Type B pancreatic cell (in vitro differentiated cells): ENCODE measurements at regions not wholly inside any gene's neighbourhood (a gene's known extent, or its start where the extent isn't known, plus 50 kb on each side); places are given as distances from the start of the nearest gene placed in this dataset.
"Not testable (repeated sequence)": the region's sequence is repeated elsewhere in the genome, so short reads cannot be mapped to it uniquely, and the experiment has no call there.

ENCODE experiments used
- DNase-seq: peaks from one replicate; pipeline ENCODE4 v3.0.0; 2021; ENCODE audit warnings: mixed read lengths; ENCODE audit not compliant: unreplicated experiment; ENCODE audit errors: extremely low spot score
- H3K27ac Mint-ChIP-seq: 2 replicates; pipeline ENCODE4 v1.8.0; 2021; ENCODE audit warnings: mild to moderate bottlenecking, mixed read lengths
- H3K27me3 Mint-ChIP-seq: 2 replicates; pipeline ENCODE4 v1.8.0; 2021; ENCODE audit warnings: mixed read lengths
- H3K36me3 Mint-ChIP-seq: 2 replicates; pipeline ENCODE4 v1.8.0; 2021; ENCODE audit warnings: mixed read lengths
- H3K4me1 Mint-ChIP-seq: one replicate; pipeline ENCODE4 v1.8.0; 2021; ENCODE audit warnings: mixed read lengths; ENCODE audit not compliant: unreplicated experiment
- H3K4me3 Mint-ChIP-seq: 2 replicates; pipeline ENCODE4 v1.8.0; 2021; ENCODE audit warnings: mild to moderate bottlenecking, mixed read lengths
- H3K9me3 Mint-ChIP-seq: 2 replicates; pipeline ENCODE4 v1.8.0; 2021; ENCODE audit warnings: mixed read lengths
- CTCF ChIP-seq: fragments of 200-600 bp; sonication (generic); conservative IDR thresholded peaks from 2 replicates; pipeline ENCODE4 v1.5.0; 2021; ENCODE audit warnings: antibody characterized with exemption, mild to moderate bottlenecking

DNA sequence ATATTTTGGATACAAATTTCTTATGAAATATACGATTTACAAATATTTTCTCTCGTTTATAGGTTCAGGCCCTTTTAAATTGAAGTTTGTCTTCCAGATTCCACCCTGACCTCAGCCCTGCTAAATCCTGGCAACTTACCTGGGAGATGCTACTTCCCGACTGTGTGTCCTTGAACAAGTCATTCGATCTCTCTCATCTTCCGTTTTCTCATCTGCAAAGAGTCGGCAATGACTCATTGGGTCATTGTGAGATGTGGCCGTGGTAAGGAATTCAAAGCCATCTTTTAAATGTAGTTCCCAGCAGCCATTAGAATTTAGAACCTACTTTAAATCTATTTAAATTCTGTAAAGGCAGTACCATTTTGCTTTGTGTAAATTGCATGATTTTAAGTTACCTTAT, 72.5 kb downstream of the LHX2 start:
- Mint-ChIP-seq H3K4me3 (no peak overlapping the region), H3K27me3 (peaks cover 18% of the 10 kb centered on the region), H3K27ac (no peak overlapping the region), H3K9me3 (peaks cover 5% of the 10 kb centered on the region), H3K36me3 (no peaks in the 10 kb centered on the region), H3K4me1 (no peaks in the 10 kb centered on the region)
- DNase-seq = no peak
- no peak for TF ChIP-seq CTCF

DNA sequence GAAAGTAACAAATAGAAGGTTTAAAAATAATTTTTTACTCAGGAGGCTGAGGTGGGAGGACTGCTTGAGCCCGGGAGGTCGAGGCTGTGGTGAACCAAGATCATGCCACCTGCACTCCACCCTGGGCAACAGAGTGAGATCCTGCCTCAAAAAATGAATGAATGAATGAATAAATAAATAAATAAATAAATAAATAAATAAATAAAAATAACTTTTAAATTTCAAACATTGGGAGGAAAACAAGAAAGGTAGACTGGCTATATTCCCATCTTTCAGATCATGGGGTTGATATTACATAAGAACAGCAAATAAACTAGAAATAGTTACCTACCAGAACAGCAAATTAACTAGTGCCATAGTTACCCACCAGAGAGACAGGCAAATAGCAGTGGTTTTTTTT, 75.7 kb downstream of the LHX2 start:
- no peak for DNase-seq
- Mint-ChIP-seq H3K4me1 (no peaks in the 10 kb centered on the region), H3K9me3 (peaks cover 5% of the 10 kb centered on the region), H3K4me3 (no peak overlapping the region), H3K27ac (no peak overlapping the region), H3K27me3 (peaks cover 22% of the 10 kb centered on the region), H3K36me3 (no peaks in the 10 kb centered on the region)
- no peak for TF ChIP-seq CTCF

GRCh38 chr9:124088476-124088837, 76.9 kb downstream of the LHX2 start:
- no peak for TF ChIP-seq CTCF
- Mint-ChIP-seq H3K9me3 (peaks cover 5% of the 10 kb centered on the region), H3K4me1 (no peaks in the 10 kb centered on the region), H3K4me3 (no peak overlapping the region), H3K27ac (no peak overlapping the region), H3K36me3 (no peaks in the 10 kb centered on the region), H3K27me3 (peaks cover 20% of the 10 kb centered on the region)
- no peak for DNase-seq

GRCh38 chr9:124089631-124090488, 78.3 kb downstream of the LHX2 start:
- H3K9me3 Mint-ChIP-seq, H3K27ac Mint-ChIP-seq, H3K4me3 Mint-ChIP-seq, H3K36me3 Mint-ChIP-seq, DNase-seq, H3K4me1 Mint-ChIP-seq: not testable (repeated sequence)
- H3K27me3 Mint-ChIP-seq = peaks cover 21% of the 10 kb centered on the region

GRCh38 chr9:124098141-124098905, 86.8 kb downstream of the LHX2 start:
- Mint-ChIP-seq H3K27me3 (peaks cover 58% of the 10 kb centered on the region), H3K27ac (no peak overlapping the region), H3K4me3 (no peak overlapping the region), H3K36me3 (no peaks in the 10 kb centered on the region), H3K9me3 (no peaks in the 10 kb centered on the region), H3K4me1 (no peaks in the 10 kb centered on the region)
- no peak for TF ChIP-seq CTCF
- no peak for DNase-seq

- Mint-ChIP-seq H3K36me3 (no peaks in the 10 kb centered on the region), H3K4me3 (no peak overlapping the region), H3K9me3 (no peaks in the 10 kb centered on the region), H3K27me3 (peaks cover 54% of the 10 kb centered on the region), H3K27ac (no peak overlapping the region), H3K4me1 (no peaks in the 10 kb centered on the region)
- no peak for DNase-seq
- TF ChIP-seq CTCF = no peak
Observed at GRCh38 chr9:124099860-124100259, 88.3 kb downstream of the LHX2 start.
